ENCODE measurements at regions not wholly inside any gene's neighbourhood (a gene's known extent, or its start where the extent isn't known, plus 50 kb on each side); places are given as distances from the start of the nearest gene placed in this dataset.

DNA sequence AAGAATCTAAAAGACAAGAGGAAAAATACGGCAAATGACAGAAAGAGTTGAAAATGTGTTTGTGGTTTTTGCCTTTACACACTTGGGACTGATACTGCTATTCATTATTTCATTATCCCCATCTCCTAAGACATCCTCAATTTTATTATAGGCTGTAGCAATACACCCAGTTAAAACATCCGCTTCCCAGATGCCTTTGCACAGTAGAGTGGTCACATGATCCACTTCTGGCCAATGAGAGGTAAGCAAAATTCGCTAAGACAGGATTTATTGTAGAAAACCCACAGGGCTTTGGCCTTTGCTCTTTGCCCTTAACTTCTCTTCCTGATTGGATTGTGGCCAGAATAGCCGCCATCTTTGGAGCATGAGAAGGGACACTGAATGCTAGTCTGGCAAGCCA is 53.2 kb upstream of the BOC start:
- Histone ChIP-seq H3K9ac (ENCODE audit: low read depth, low read length) (no peak overlapping the region), H4K8ac (ENCODE audit: low read depth in 2 of 2, low read length in 2 of 2) (no peak overlapping the region), H2BK15ac (ENCODE audit: low read depth, low read length) (no peak overlapping the region), H3K4me3 (ENCODE audit: insufficient read depth, low read depth, low read length) (no peak overlapping the region), H2BK20ac (ENCODE audit: low read depth, low read length) (no peak overlapping the region), H3K9me1 (ENCODE audit: insufficient read depth, low read length) (no peaks in the 10 kb centered on the region), H3K4me1 (ENCODE audit: control insufficient read depth, insufficient read depth, low read length) (peaks cover 4% of the 10 kb centered on the region; the same call in 1 of the 2 replicates), H3K14ac (replicated peaks; ENCODE audit: low read depth, low read length) (no peak overlapping the region), H3K9me3 (ENCODE audit: control insufficient read depth, insufficient read depth, low read length) (peaks cover 2% of the 10 kb centered on the region; the same call in 1 of the 2 replicates), H3K23ac (ENCODE audit: low read depth, low read length) (no peak overlapping the region), H2BK120ac (ENCODE audit: low read depth, low read length) (no peak overlapping the region), H2BK5ac (ENCODE audit: low read depth, low read length, poor library complexity, severe bottlenecking) (no peak overlapping the region), H4K5ac (ENCODE audit: low read depth, low read length) (no peak overlapping the region), H3K18ac (ENCODE audit: low read depth, low read length) (no peak overlapping the region), H3K27me3 (ENCODE audit: control insufficient read depth, insufficient read depth, low read length) (peaks cover 9% of the 10 kb centered on the region; the same call in 1 of the 2 replicates), H3K56ac (ENCODE audit: extremely low read depth, insufficient read depth, low read length) (no peak overlapping the region), H3K27ac (ENCODE audit: insufficient read depth, low read length) (no peak overlapping the region), H3K79me1 (ENCODE audit: low read depth in 1 of 2, low read length in 2 of 2) (no peaks in the 10 kb centered on the region), H3K4me2 (ENCODE audit: low read depth, low read length) (no peak overlapping the region), H2AK5ac (ENCODE audit: low read depth, low read length) (no peak overlapping the region), H2AFZ (replicated peaks; ENCODE audit: low read length, poor library complexity) (no peak overlapping the region), H2AK9ac (replicated peaks; ENCODE audit: low read depth, low read length, poor library complexity) (no peak overlapping the region), H4K91ac (ENCODE audit: insufficient read depth, low read depth, low read length) (no peak overlapping the region), H4K20me1 (ENCODE audit: insufficient read depth, low read length) (no peaks in the 10 kb centered on the region), H3K4ac (ENCODE audit: low read depth, low read length) (no peak overlapping the region), H3K36me3 (ENCODE audit: control insufficient read depth, insufficient read depth, low read length) (no peaks in the 10 kb centered on the region)
- ATAC-seq (ENCODE audit: low read depth) (no peak), DNase-seq (no peak)
- WGBS, 2 experiments (ENCODE audit: extremely low coverage in 2 of 2, insufficient read length in 1 of 2) = no CpG with 5 or more reads among the region's 4 CpGs
- POLR2A ChIA-PET (ENCODE audit: unreplicated experiment) = no interaction called here
- CTCF ChIA-PET = no interaction called here
- dilution Hi-C loops (cut with HindIII; ENCODE audit: low sequenced_read_pairs, unreplicated experiment) (no loop called here), intact Hi-C loops (cut with micrococcal nuclease) (no loop called here), in situ Hi-C loops (cut with MboI; ENCODE audit: low sequenced_read_pairs) (no loop called here)
- TF ChIP-seq, protein P1, sequence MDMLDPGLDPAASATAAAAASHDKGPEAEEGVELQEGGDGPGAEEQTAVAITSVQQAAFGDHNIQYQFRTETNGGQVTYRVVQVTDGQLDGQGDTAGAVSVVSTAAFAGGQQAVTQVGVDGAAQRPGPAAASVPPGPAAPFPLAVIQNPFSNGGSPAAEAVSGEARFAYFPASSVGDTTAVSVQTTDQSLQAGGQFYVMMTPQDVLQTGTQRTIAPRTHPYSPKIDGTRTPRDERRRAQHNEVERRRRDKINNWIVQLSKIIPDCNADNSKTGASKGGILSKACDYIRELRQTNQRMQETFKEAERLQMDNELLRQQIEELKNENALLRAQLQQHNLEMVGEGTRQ (IDR thresholded peaks at IDR 0.05; ENCODE audit: low read depth, low read length) = peak; percentile 16; the same call in 1 of the 2 replicates
- TF ChIP-seq POLR2A (IDR thresholded peaks at IDR 0.05; ENCODE audit: low read depth, low read length) (no peak), MXI1 (IDR thresholded peaks at IDR 0.05; ENCODE audit: borderline replicate concordance, low read depth, low read length) (no peak)
- BruUV-seq (replicated peaks) = no TSS peak

Data from IMR-90 (cell line).